ENCODE measurements at regions not wholly inside any gene's neighbourhood (a gene's known extent, or its start where the extent isn't known, plus 50 kb on each side); places are given as distances from the start of the nearest gene placed in this dataset.
"Not testable (repeated sequence)": the region's sequence is repeated elsewhere in the genome, so short reads cannot be mapped to it uniquely, and the experiment has no call there.

- no peak for DNase-seq (ENCODE audit: low spot score in 2 of 2)
- Histone ChIP-seq H3K9me3 (peaks cover 3% of the 10 kb centered on the region), H3K4me1 (no peaks in the 10 kb centered on the region), H3K36me3 (no peaks in the 10 kb centered on the region), H3K27ac (no peak overlapping the region), H3K27me3 (no peaks in the 10 kb centered on the region), H3K4me3 (no peak overlapping the region)
- whole genome bisulfite sequencing: 87% methylated on average over 8 of the region's 8 CpGs
- TF ChIP-seq POLR2A (IDR thresholded peaks at IDR 0.05): no peak
Observed at GRCh38 chr3:4078903-4079302, 224.3 kb upstream of the SETMAR start.

GRCh38 chr3:4079339-4080195 lies 223.6 kb upstream of the SETMAR start:
- no peak for DNase-seq (ENCODE audit: low spot score in 2 of 2)
- 73% methylated on average over 6 of the region's 6 CpGs for WGBS
- Histone ChIP-seq H3K27ac (no peak overlapping the region), H3K36me3 (no peaks in the 10 kb centered on the region), H3K4me1 (no peaks in the 10 kb centered on the region), H3K27me3 (no peaks in the 10 kb centered on the region), H3K9me3 (peaks cover 3% of the 10 kb centered on the region), H3K4me3 (no peak overlapping the region)
- TF ChIP-seq POLR2A (IDR thresholded peaks at IDR 0.05) (no peak), CTCF (IDR thresholded peaks at IDR 0.05) (no peak), POLR2AphosphoS5 (IDR thresholded peaks at IDR 0.05) (no peak), EP300 (IDR thresholded peaks at IDR 0.05) (no peak)

GRCh38 chr3:4083225-4084015 lies 219.7 kb upstream of the SETMAR start:
- H3K27ac ChIP-seq: no peak overlapping the region
- no peaks in the 10 kb centered on the region for H3K9me3 ChIP-seq
- no peaks in the 10 kb centered on the region for H3K4me1 ChIP-seq
- WGBS: 79% methylated on average over 9 of the region's 9 CpGs
- H3K36me3 ChIP-seq: no peaks in the 10 kb centered on the region
- no peak overlapping the region for H3K4me3 ChIP-seq
- no peaks in the 10 kb centered on the region for H3K27me3 ChIP-seq
- TF ChIP-seq POLR2A (IDR thresholded peaks at IDR 0.05) (no peak), POLR2AphosphoS5 (IDR thresholded peaks at IDR 0.05) (no peak), EP300 (IDR thresholded peaks at IDR 0.05) (no peak), CTCF (IDR thresholded peaks at IDR 0.05) (no peak)
- no peak for DNase-seq (ENCODE audit: low spot score in 2 of 2)

- Histone ChIP-seq H3K4me1 (no peaks in the 10 kb centered on the region), H3K27me3 (no peaks in the 10 kb centered on the region), H3K27ac (no peak overlapping the region), H3K9me3 (no peaks in the 10 kb centered on the region), H3K36me3 (no peaks in the 10 kb centered on the region), H3K4me3 (no peak overlapping the region)
- no peak for TF ChIP-seq POLR2A (IDR thresholded peaks at IDR 0.05)
- TF ChIP-seq EP300 (IDR thresholded peaks at IDR 0.05): no peak
- no peak for TF ChIP-seq POLR2AphosphoS5 (IDR thresholded peaks at IDR 0.05)
- TF ChIP-seq CTCF (IDR thresholded peaks at IDR 0.05): no peak
- DNase-seq (ENCODE audit: low spot score in 2 of 2): no peak
Observed at GRCh38 chr3:4084271-4084670, 218.9 kb upstream of the SETMAR start.

- H3K27ac ChIP-seq; H3K4me3 ChIP-seq; H3K9me3 ChIP-seq; H3K36me3 ChIP-seq; DNase-seq (ENCODE audit: low spot score in 2 of 2); H3K4me1 ChIP-seq; H3K27me3 ChIP-seq: not testable (repeated sequence)
- WGBS: 83% methylated on average over 3 of the region's 3 CpGs
Observed at GRCh38 chr3:4086662-4087061, 216.5 kb upstream of the SETMAR start.

GRCh38 chr3:4091786-4092185 lies 211.4 kb upstream of the SETMAR start:
- no peak overlapping the region for H3K4me3 ChIP-seq
- no peaks in the 10 kb centered on the region for H3K4me1 ChIP-seq
- no peak for TF ChIP-seq EP300 (IDR thresholded peaks at IDR 0.05)
- TF ChIP-seq CTCF (IDR thresholded peaks at IDR 0.05): no peak
- TF ChIP-seq POLR2A (IDR thresholded peaks at IDR 0.05): no peak
- TF ChIP-seq POLR2AphosphoS5 (IDR thresholded peaks at IDR 0.05): no peak
- H3K36me3 ChIP-seq: no peaks in the 10 kb centered on the region
- H3K27me3 ChIP-seq: no peaks in the 10 kb centered on the region
- H3K9me3 ChIP-seq: no peaks in the 10 kb centered on the region
- H3K27ac ChIP-seq: no peak overlapping the region
- no peak for DNase-seq (ENCODE audit: low spot score in 2 of 2)

Measured in suprapubic skin (tissue), 4 donors.